HEK293 (cell line): ENCODE measurements at regions not wholly inside any gene's neighbourhood (a gene's known extent, or its start where the extent isn't known, plus 50 kb on each side); places are given as distances from the start of the nearest gene placed in this dataset.

Experiments used
- CTCF ChIP-seq: fragments of 450-650 bp; formaldehyde crosslinking; IDR thresholded peaks from 2 replicates; pipeline ENCODE4 v1.5.1; 2016; ENCODE audit warnings: missing biosample characterization, missing genetic modification characterization
- KLF17 ChIP-seq: fragments of 450-650 bp; formaldehyde crosslinking; IDR thresholded peaks from 2 replicates; pipeline ENCODE4 v1.5.1; 2016; ENCODE audit warnings: missing biosample characterization, missing genetic modification characterization
- KLF9 ChIP-seq: fragments of 450-650 bp; formaldehyde crosslinking; IDR thresholded peaks from 2 replicates; pipeline ENCODE4 v1.5.1; 2016; ENCODE audit warnings: missing biosample characterization, missing genetic modification characterization, low read depth
- RBAK ChIP-seq: fragments of 450-650 bp; formaldehyde crosslinking; IDR thresholded peaks from 2 replicates; pipeline ENCODE4 v1.5.1; 2016; ENCODE audit warnings: missing biosample characterization, missing genetic modification characterization
- SP7 ChIP-seq: fragments of 450-650 bp; formaldehyde crosslinking; IDR thresholded peaks from 2 replicates; pipeline ENCODE4 v1.5.1; 2016; ENCODE audit warnings: missing biosample characterization, missing genetic modification characterization
- ZNF174 ChIP-seq: fragments of 450-650 bp; formaldehyde crosslinking; IDR thresholded peaks from 2 replicates; pipeline ENCODE4 v1.5.0; 2017; ENCODE audit warnings: missing biosample characterization, mild to moderate bottlenecking, missing genetic modification characterization
- ZNF175 ChIP-seq: fragments of 450-650 bp; formaldehyde crosslinking; IDR thresholded peaks from 2 replicates; pipeline ENCODE4 v1.5.1; 2016; ENCODE audit warnings: missing biosample characterization, missing genetic modification characterization
- ZNF423 ChIP-seq: fragments of 450-650 bp; formaldehyde crosslinking; IDR thresholded peaks from 2 replicates; pipeline ENCODE4 v1.5.1; 2016; ENCODE audit warnings: missing biosample characterization, missing genetic modification characterization
- ZNF513 ChIP-seq: fragments of 450-650 bp; IDR thresholded peaks from 2 replicates; pipeline ENCODE4 v1.5.1; 2018; ENCODE audit warnings: missing biosample characterization, missing genetic modification characterization
- ZNF658 ChIP-seq: fragments of 450-650 bp; formaldehyde crosslinking; IDR thresholded peaks from 2 replicates; pipeline ENCODE4; 2016; ENCODE audit warnings: missing biosample characterization, missing genetic modification characterization
- ZNF704 ChIP-seq: fragments of 450-650 bp; formaldehyde crosslinking; IDR thresholded peaks from 2 replicates; pipeline ENCODE4 v1.5.1; 2016; ENCODE audit warnings: missing biosample characterization, missing genetic modification characterization
- ZNF776 ChIP-seq: fragments of 450-650 bp; formaldehyde crosslinking; IDR thresholded peaks from 2 replicates; pipeline ENCODE4 v1.5.0; 2017; ENCODE audit warnings: missing biosample characterization, missing genetic modification characterization, borderline replicate concordance
- TF ChIP-seq, protein P1 (sequence below): fragments of 450-650 bp; formaldehyde crosslinking; IDR thresholded peaks from 2 replicates; pipeline ENCODE4 v1.5.1; 2017; ENCODE audit warnings: missing biosample characterization, missing genetic modification characterization
- TF ChIP-seq, protein P2 (sequence below): fragments of 450-650 bp; formaldehyde crosslinking; IDR thresholded peaks from 2 replicates; pipeline ENCODE4 v1.5.1; 2017; ENCODE audit warnings: missing biosample characterization, missing genetic modification characterization

GRCh38 chr9:115636596-115636995, 517.0 kb upstream of the PAPPA start:
- no peak for TF ChIP-seq CTCF (tag by site-specific recombination)
- no peak for TF ChIP-seq ZNF704 (tag by site-specific recombination)
- no peak for TF ChIP-seq ZNF175 (tag by site-specific recombination)
- no peak for TF ChIP-seq RBAK (tag by site-specific recombination)
- TF ChIP-seq, protein P1, sequence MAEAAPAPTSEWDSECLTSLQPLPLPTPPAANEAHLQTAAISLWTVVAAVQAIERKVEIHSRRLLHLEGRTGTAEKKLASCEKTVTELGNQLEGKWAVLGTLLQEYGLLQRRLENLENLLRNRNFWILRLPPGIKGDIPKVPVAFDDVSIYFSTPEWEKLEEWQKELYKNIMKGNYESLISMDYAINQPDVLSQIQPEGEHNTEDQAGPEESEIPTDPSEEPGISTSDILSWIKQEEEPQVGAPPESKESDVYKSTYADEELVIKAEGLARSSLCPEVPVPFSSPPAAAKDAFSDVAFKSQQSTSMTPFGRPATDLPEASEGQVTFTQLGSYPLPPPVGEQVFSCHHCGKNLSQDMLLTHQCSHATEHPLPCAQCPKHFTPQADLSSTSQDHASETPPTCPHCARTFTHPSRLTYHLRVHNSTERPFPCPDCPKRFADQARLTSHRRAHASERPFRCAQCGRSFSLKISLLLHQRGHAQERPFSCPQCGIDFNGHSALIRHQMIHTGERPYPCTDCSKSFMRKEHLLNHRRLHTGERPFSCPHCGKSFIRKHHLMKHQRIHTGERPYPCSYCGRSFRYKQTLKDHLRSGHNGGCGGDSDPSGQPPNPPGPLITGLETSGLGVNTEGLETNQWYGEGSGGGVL: no peak
- no peak for TF ChIP-seq KLF17
- no peak for TF ChIP-seq ZNF174 (tag by site-specific recombination)
- TF ChIP-seq ZNF776: no peak
- no peak for TF ChIP-seq SP7 (tag by site-specific recombination)
- TF ChIP-seq, protein P2, sequence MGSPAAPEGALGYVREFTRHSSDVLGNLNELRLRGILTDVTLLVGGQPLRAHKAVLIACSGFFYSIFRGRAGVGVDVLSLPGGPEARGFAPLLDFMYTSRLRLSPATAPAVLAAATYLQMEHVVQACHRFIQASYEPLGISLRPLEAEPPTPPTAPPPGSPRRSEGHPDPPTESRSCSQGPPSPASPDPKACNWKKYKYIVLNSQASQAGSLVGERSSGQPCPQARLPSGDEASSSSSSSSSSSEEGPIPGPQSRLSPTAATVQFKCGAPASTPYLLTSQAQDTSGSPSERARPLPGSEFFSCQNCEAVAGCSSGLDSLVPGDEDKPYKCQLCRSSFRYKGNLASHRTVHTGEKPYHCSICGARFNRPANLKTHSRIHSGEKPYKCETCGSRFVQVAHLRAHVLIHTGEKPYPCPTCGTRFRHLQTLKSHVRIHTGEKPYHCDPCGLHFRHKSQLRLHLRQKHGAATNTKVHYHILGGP (tag by site-specific recombination): no peak
- TF ChIP-seq ZNF423 (tag by site-specific recombination): no peak
- TF ChIP-seq ZNF513 (tag by site-specific recombination): no peak
- no peak for TF ChIP-seq KLF9 (tag by site-specific recombination)
- no peak for TF ChIP-seq ZNF658
